ENCODE measurements at regions not wholly inside any gene's neighbourhood (a gene's known extent, or its start where the extent isn't known, plus 50 kb on each side); places are given as distances from the start of the nearest gene placed in this dataset.
"Not testable (repeated sequence)": the region's sequence is repeated elsewhere in the genome, so short reads cannot be mapped to it uniquely, and the experiment has no call there.

DNA sequence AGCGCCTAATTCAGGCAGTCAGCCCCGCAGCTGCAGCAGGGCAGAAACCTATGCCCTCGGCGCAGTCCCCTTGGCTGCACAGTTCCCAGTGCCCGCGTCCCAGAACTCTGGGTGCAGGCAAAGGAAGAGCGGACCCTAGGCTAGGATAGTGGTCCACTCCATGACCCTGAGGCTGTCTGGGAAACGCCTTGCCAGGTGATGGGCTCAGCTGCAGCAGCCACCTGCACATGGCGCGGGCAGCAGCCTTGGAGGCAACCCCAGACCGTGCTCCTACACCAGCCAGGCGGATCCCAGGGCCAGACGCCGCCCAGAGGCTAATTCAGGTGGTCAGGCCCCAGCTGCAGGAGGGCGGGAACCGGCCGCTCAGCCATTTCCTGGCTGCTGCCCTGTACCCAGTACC, 83.0 kb downstream of the POTEC start:
- POLR2A ChIA-PET (ENCODE audit: partially characterized antibody) = not testable (repeated sequence)

DNA sequence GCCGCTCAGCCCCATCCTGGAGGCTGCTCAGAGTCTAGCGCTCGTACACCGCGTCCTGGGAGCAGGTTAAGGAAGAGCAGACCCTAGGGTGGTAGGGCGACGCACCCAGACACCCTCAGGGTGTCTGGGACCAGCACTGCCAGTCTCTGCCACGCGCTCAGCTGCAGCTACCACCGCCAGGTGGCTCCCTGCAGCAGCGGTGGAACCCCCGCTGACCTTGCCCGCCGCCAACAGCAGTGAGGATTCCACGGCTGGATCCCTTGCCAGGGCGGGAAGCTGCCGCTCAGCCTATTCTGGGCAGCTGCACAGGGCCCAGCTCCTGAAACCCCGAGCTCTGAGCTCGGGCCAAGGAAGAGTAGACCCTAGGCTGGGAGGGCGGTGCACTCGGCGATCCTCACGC, 83.6 kb downstream of the POTEC start:
- H3K79me2 ChIP-seq (ENCODE audit: control insufficient read depth in 1 of 2, insufficient read depth in 2 of 2, low read length in 2 of 2); H3K56ac ChIP-seq (replicated peaks; ENCODE audit: insufficient read length, low read depth, low read length); H2BK15ac ChIP-seq (ENCODE audit: low read length); H3K23ac ChIP-seq (ENCODE audit: insufficient read length); H3K23me2 ChIP-seq (ENCODE audit: low read depth, low read length); H2BK120ac ChIP-seq (replicated peaks; ENCODE audit: low read depth, low read length); H3K36me3 ChIP-seq (ENCODE audit: control insufficient read depth in 2 of 4, insufficient read depth in 4 of 4, low read length in 3 of 4); H4K91ac ChIP-seq (replicated peaks; ENCODE audit: insufficient read length, low read length); H3K18ac ChIP-seq (ENCODE audit: extremely low read depth, low read length); FAIRE-seq; H3K27ac ChIP-seq (ENCODE audit: low read depth, low read length); DNase-seq (ENCODE audit: low read depth in 1 of 2, low spot score in 2 of 2); H2BK12ac ChIP-seq (ENCODE audit: low read depth, low read length); H3K79me1 ChIP-seq (ENCODE audit: low read depth, low read length); H3K4ac ChIP-seq (replicated peaks; ENCODE audit: insufficient read length, low read depth, low read length); H4K20me1 ChIP-seq (replicated peaks in 1 of 2; ENCODE audit: control insufficient read depth in 1 of 2, insufficient read depth in 2 of 2, low read length in 2 of 2); CTCF ChIA-PET (ENCODE audit: partially characterized antibody); H3K9ac ChIP-seq (replicated peaks in 1 of 4; ENCODE audit: extremely low read depth in 1 of 4, low read depth in 3 of 4, low read length in 3 of 4); H3K14ac ChIP-seq (ENCODE audit: insufficient read length); H3K27me3 ChIP-seq (replicated peaks in 1 of 4; ENCODE audit: control insufficient read depth in 3 of 4, extremely low read depth in 1 of 4, insufficient read depth in 3 of 4, low read length in 3 of 4); H2AFZ ChIP-seq (ENCODE audit: low read length); H3K4me3 ChIP-seq (ENCODE audit: extremely low read depth in 1 of 4, insufficient read depth in 2 of 4, low read depth in 3 of 4, low read length in 4 of 4); H3K4me1 ChIP-seq (replicated peaks in 1 of 4; ENCODE audit: control insufficient read depth in 3 of 4, insufficient read depth in 4 of 4, low read length in 3 of 4); H2BK5ac ChIP-seq (ENCODE audit: low read depth, low read length); H2AK5ac ChIP-seq (ENCODE audit: low read depth, low read length); H3K4me2 ChIP-seq (ENCODE audit: insufficient read depth in 1 of 2, low read depth in 2 of 2, low read length in 2 of 2); POLR2A ChIA-PET (ENCODE audit: partially characterized antibody); H4K5ac ChIP-seq (ENCODE audit: insufficient read length, low read depth, low read length); H2BK20ac ChIP-seq (ENCODE audit: low read length); H4K8ac ChIP-seq (ENCODE audit: extremely low read depth, insufficient read depth, low read length): not testable (repeated sequence)
- peaks cover 2 to 49% of the 10 kb centered on the region in 2 experiments; a peak in 3 of 4 replicates for H3K9me3 ChIP-seq (ENCODE audit: insufficient read depth in 2 of 2, low read depth in 1 of 2, low read length in 1 of 2)
- WGBS, 2 experiments (ENCODE audit: extremely low coverage in 1 of 2, insufficient coverage in 1 of 2, insufficient read length in 1 of 2, insufficient replicate concordance in 2 of 2, low coverage in 1 of 2, low lambda C conversion rate in 2 of 2, missing lambda C conversion rate in 1 of 2) = 97% methylated on average over 16 of the region's 23 CpGs; no CpG with 5 or more reads in 1 of the 2 experiments

More for the DNA sequence above, 83.0 kb downstream of the POTEC start:
- H3K23ac ChIP-seq (ENCODE audit: insufficient read length); H3K56ac ChIP-seq (replicated peaks; ENCODE audit: insufficient read length, low read depth, low read length); H4K8ac ChIP-seq (ENCODE audit: extremely low read depth, insufficient read depth, low read length); H3K4ac ChIP-seq (replicated peaks; ENCODE audit: insufficient read length, low read depth, low read length); H3K79me2 ChIP-seq (ENCODE audit: control insufficient read depth in 1 of 2, insufficient read depth in 2 of 2, low read length in 2 of 2); H2BK12ac ChIP-seq (ENCODE audit: low read depth, low read length); H3K27me3 ChIP-seq (replicated peaks in 1 of 4; ENCODE audit: control insufficient read depth in 3 of 4, extremely low read depth in 1 of 4, insufficient read depth in 3 of 4, low read length in 3 of 4); H2BK5ac ChIP-seq (ENCODE audit: low read depth, low read length); H3K4me2 ChIP-seq (ENCODE audit: insufficient read depth in 1 of 2, low read depth in 2 of 2, low read length in 2 of 2); H3K79me1 ChIP-seq (ENCODE audit: low read depth, low read length); H3K36me3 ChIP-seq (ENCODE audit: control insufficient read depth in 2 of 4, insufficient read depth in 4 of 4, low read length in 3 of 4); H4K5ac ChIP-seq (ENCODE audit: insufficient read length, low read depth, low read length); H3K4me1 ChIP-seq (replicated peaks in 1 of 4; ENCODE audit: control insufficient read depth in 3 of 4, insufficient read depth in 4 of 4, low read length in 3 of 4); H3K27ac ChIP-seq (ENCODE audit: low read depth, low read length); CTCF ChIA-PET (ENCODE audit: partially characterized antibody); H2BK15ac ChIP-seq (ENCODE audit: low read length); H3K18ac ChIP-seq (ENCODE audit: extremely low read depth, low read length); DNase-seq (ENCODE audit: low read depth in 1 of 2, low spot score in 2 of 2); H2BK20ac ChIP-seq (ENCODE audit: low read length); H2AK5ac ChIP-seq (ENCODE audit: low read depth, low read length); FAIRE-seq; H4K91ac ChIP-seq (replicated peaks; ENCODE audit: insufficient read length, low read length); H3K23me2 ChIP-seq (ENCODE audit: low read depth, low read length); H3K9ac ChIP-seq (replicated peaks in 1 of 4; ENCODE audit: extremely low read depth in 1 of 4, low read depth in 3 of 4, low read length in 3 of 4); H3K4me3 ChIP-seq (ENCODE audit: extremely low read depth in 1 of 4, insufficient read depth in 2 of 4, low read depth in 3 of 4, low read length in 4 of 4); H4K20me1 ChIP-seq (replicated peaks in 1 of 2; ENCODE audit: control insufficient read depth in 1 of 2, insufficient read depth in 2 of 2, low read length in 2 of 2); H3K14ac ChIP-seq (ENCODE audit: insufficient read length); H2BK120ac ChIP-seq (replicated peaks; ENCODE audit: low read depth, low read length); H2AFZ ChIP-seq (ENCODE audit: low read length): not testable (repeated sequence)
- WGBS, 2 experiments (ENCODE audit: extremely low coverage in 1 of 2, insufficient coverage in 1 of 2, insufficient read length in 1 of 2, insufficient replicate concordance in 2 of 2, low coverage in 1 of 2, low lambda C conversion rate in 2 of 2, missing lambda C conversion rate in 1 of 2) = 89% methylated on average over 9 of the region's 17 CpGs; no CpG with 5 or more reads in 1 of the 2 experiments
- peaks cover 2 to 52% of the 10 kb centered on the region in 2 experiments; a peak in 3 of 4 replicates for H3K9me3 ChIP-seq (ENCODE audit: insufficient read depth in 2 of 2, low read depth in 1 of 2, low read length in 1 of 2)

All from H1 (cell line).